NCI-H128 (cell line): ENCODE measurements at regions not wholly inside any gene's neighbourhood (a gene's known extent, or its start where the extent isn't known, plus 50 kb on each side); places are given as distances from the start of the nearest gene placed in this dataset.
"Not testable (repeated sequence)": the region's sequence is repeated elsewhere in the genome, so short reads cannot be mapped to it uniquely, and the experiment has no call there.

Source experiments
- DNase-seq: peaks from one replicate; lab custom pipeline; 2025; ENCODE audit not compliant: unreplicated experiment; lab: John Stamatoyannopoulos, UW

GRCh38 chr9:79049371-79049770, 522.4 kb upstream of the TLE4 start:
- no peak for DNase-seq

GRCh38 chr9:79053598-79053997, 518.2 kb upstream of the TLE4 start:
- DNase-seq: no peak

- no peak for DNase-seq
These were observed 517.3 kb upstream of the TLE4 start for GRCh38 chr9:79054500-79054899.

DNA sequence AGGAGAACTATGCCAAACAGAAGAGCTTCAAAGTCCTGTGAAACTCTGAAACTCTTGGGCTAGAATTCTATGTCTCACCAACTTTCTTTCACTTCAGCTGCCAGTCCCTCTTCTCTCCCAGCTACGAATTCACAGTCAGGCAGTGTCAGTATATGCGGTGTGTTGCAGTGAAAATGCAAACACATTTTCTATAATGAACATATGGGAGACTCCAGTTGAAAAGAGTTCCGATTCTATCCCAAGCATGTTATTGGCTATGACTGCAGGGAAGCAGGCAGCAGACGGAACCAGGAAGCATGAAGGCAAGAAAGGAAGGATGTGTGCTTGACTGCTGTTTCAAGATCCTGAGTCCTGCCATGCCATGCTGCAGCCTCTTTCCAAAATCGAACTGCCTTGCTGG, 515.7 kb upstream of the TLE4 start:
- DNase-seq: no peak

DNA sequence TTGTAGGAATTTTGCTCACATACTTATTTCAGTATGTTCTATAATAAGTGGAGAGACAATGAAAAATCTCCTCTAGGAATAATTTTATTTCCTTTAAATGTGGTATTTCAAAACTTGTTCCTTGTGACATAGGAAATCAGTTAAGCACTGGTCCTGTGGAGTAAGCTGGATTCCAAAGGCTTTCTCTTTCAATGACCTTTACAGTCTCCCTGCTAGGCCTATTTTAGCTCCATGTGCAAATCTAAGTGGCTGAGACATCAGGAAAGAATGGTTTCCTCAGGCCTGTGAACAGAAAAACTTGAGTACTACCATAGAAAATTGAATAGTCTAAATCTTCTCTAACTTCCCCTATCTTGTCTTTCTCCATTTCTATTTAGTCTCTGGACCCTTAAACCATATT, 514.2 kb upstream of the TLE4 start:
- DNase-seq: no peak

GRCh38 chr9:79060766-79061165, 511.0 kb upstream of the TLE4 start:
- DNase-seq: no peak

GRCh38 chr9:79061752-79062616, 509.8 kb upstream of the TLE4 start:
- DNase-seq: no peak

- DNase-seq: no peak
These were observed 498.6 kb upstream of the TLE4 start for GRCh38 chr9:79073201-79073600.

DNA sequence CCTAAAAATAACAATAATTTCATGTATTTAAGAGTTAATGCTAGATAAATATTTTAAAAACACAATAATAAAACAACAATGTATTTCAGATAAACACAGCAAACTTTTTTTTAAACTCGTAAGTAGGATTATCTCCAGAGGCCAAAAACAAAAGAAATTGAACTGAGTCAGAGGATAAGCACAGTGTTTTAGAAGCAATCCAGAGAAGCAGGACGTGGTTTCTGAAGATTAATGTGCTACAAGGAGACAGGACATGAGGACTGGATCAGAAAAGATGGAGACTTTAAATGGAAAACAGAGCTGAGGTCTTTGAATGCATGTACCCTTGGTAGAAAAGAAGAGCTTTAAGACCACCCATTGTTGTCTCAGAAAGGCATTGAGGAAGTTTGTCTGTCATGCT, 491.2 kb upstream of the TLE4 start:
- DNase-seq: no peak

- no peak for DNase-seq
These were observed 488.1 kb upstream of the TLE4 start for GRCh38 chr9:79083621-79084020.

GRCh38 chr9:79087133-79087532, 484.6 kb upstream of the TLE4 start:
- no peak for DNase-seq

DNA sequence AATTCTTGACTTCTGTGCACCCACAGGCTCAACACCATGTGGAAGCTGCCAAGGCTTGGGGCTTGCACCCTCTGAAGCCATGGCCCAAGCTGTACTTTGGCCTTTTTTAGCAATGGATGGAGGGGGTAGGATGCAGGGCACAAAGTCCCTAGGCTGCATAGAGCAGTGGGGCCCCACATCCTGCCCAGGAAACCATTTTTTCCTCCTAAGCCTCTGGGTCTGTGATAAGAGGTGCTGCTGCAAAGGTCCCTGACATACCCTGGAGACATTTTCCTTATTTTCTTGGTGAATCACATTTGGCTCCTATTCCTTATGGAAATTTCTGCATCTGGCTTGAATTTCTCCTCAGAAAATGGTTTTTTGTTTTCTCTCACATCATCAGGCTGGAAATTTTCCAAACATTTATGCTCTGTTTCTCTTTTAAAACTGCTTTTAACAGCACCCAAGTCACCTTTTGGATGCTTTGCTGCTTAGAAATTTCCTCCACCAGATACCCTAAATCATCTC, 482.7 kb upstream of the TLE4 start:
- DNase-seq: no peak

- DNase-seq: not testable (repeated sequence)
These were observed 481.9 kb upstream of the TLE4 start for GRCh38 chr9:79089851-79090250.

- not testable (repeated sequence) for DNase-seq
These were observed 468.5 kb upstream of the TLE4 start for GRCh38 chr9:79103257-79103656.

GRCh38 chr9:79104216-79104615, 467.5 kb upstream of the TLE4 start:
- no peak for DNase-seq

DNA sequence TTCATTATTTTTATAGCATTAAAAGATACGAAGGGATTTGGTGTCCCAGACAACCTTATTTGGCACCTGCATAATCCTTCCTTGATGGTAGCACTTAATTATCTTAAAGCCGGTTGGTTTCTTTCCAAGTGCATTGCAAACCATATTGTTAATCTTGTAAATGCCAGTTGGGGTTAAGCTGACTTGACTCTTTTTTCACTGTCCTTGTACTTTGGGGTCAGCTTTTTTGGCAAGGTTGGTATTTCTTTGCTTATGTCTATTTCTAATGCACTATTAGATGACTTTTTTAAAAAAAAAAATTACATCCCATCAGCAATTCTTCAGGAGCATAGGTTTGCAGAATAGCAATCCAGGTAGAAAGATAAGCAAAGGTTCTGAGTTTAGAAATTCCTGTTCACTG, 466.8 kb upstream of the TLE4 start:
- DNase-seq: no peak

- DNase-seq: no peak
These were observed 463.7 kb upstream of the TLE4 start for GRCh38 chr9:79107911-79108676.

DNA sequence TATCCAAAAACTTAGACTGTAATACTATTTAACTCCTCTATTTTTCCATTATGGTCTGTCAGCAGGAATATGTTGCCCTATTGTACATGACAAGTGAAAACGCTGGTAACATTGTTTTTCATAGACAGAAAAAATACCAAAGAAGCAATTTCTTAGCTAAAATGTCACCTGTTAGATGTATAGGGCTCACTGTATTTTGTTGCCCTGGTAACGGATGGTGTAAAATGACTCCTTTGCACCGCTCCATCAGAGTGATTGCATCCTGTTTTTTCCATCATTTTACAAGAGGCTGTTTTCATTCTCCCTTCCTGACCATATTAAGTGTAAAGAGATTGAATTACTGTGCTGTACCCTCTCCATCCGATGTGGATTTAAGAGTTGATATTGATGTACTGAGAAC, 460.1 kb upstream of the TLE4 start:
- peak; percentile 42 for DNase-seq

DNA sequence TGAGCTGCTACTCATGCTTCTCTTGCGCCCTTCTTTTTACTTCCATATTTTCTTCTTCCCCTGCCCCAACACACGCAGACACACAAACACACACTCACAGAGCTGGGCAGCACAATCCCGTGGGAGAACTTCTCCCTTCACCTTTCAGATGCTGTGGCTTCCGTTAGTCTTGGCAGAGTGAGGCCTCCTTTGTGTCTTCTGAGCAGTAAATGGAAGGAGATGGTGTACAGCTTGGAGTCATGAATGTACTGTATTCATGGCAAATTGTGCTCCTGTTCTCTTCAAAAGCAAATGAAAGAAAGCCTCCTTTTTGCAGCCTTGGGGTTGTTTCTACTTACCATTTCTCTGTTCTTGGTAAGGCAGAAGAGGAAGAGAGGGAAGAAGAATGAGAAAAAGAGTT, 456.6 kb upstream of the TLE4 start:
- DNase-seq: no peak

GRCh38 chr9:79116041-79116440, 455.7 kb upstream of the TLE4 start:
- DNase-seq: peak; percentile 21

DNA sequence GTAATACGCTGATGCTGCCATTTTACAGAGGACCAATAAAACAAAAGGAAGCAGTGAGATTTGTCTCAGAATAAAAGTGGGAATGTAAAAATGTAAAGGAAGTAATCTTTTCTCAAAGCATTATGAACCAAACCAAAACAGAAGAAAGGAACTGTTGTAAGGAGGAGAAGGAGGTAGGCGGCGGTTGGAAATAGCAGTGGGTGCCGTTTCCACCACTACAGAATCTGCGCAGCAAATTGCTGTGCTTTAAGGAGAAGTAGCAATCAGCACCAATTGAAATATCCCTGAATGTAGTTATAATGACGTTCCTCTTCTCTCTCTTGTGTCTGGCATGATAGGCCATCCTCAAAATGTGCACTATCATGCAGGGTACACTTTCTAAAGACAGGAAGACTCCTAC, 455.1 kb upstream of the TLE4 start:
- no peak for DNase-seq

DNA sequence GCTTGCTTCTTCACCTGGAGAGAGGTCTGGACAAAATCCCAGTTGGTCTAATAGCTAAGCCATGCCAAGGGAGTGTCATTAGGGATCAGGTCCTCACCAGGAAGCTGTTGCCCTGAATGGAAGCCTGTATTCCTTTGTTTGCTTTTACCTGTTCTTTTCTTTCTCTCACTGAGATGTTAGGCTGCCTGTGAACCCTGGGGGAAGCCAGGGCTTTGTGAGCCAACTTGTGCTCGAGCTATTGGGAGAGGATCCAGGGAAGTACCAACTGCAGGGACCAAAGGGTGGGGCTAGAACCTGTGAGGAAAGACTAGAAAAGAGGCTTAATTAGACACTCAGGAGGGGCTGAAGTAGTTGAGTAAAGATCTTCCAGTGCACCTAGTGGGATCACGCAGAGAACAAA, 451.2 kb upstream of the TLE4 start:
- DNase-seq: peak; percentile 9
